Right ventricle myocardium superior (tissue), 1 donor: ENCODE measurements at regions not wholly inside any gene's neighbourhood (a gene's known extent, or its start where the extent isn't known, plus 50 kb on each side); places are given as distances from the start of the nearest gene placed in this dataset.
"Not testable (repeated sequence)": the region's sequence is repeated elsewhere in the genome, so short reads cannot be mapped to it uniquely, and the experiment has no call there.

Experiments
- ATAC-seq: fragments of 200-7000 bp; cut with Tn5 transposase; one replicate; pipeline ENCODE4 v1.9.1; 2020; ENCODE audit warnings: mild to moderate bottlenecking; ENCODE audit not compliant: poor library complexity
- DNase-seq: peaks from one replicate; pipeline ENCODE4 v3.0.0-alpha.2; 2020
- intact Hi-C: fragments of 100-400 bp; cut with DNase I; formaldehyde crosslinking; loops from one replicate; pipeline ENCODE4 v1.11.2; 2022
- donor health status: DM: no; HTN: yes; CAD: no; lungs with severe emphysema.

DNA sequence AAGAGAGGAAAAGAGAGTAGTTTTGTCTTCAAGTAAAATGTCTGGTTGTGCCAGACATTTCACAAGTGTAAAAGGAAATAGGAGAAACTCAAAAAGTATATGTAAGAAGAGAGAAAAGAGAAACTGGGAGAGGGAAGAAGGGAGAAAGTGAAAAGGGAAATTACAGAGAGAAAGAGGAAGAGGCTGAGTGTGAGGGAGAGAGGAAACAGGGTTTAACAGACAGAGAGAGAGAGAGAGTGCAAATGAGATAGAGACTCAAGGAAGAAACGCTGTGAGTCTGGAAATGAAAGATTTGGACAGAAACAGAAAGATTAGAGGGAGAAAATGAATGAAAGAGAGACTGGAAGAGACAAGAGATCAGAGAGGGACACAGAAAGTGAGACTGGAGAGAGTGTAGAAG is 806.2 kb downstream of the PLA2G4A start:
- intact Hi-C loops = no loop called here
- ATAC-seq (no peak), DNase-seq (no peak)

- intact Hi-C loops = no loop called here
- ATAC-seq (no peak), DNase-seq (no peak)
Observed at GRCh38 chr1:187638733-187639434, 810.1 kb downstream of the PLA2G4A start.

GRCh38 chr1:187641015-187641414 is 812.3 kb downstream of the PLA2G4A start:
- intact Hi-C loops = no loop called here
- ATAC-seq = no peak
- DNase-seq = no peak

DNA sequence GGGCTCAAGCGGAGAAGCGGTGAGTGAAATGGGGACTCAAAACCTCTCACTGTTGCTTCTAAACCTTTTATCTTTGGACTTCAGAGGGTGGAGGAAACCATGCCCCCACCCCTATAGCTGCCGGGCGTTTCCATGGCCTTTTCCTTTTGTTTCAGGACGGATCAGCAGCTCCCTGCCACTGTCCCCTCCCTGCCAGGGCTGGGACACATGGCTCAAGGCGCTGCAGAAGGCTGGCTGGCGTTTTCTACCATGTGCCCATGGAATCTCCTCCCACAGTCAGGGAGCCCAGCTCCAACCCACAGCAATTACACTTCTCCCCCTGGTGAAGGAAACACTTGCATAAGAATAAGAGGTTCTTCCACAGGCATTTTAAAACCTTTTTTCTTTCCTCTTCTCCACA is 812.7 kb downstream of the PLA2G4A start:
- DNase-seq (no peak), ATAC-seq (no peak)
- intact Hi-C loops = no loop called here

DNA sequence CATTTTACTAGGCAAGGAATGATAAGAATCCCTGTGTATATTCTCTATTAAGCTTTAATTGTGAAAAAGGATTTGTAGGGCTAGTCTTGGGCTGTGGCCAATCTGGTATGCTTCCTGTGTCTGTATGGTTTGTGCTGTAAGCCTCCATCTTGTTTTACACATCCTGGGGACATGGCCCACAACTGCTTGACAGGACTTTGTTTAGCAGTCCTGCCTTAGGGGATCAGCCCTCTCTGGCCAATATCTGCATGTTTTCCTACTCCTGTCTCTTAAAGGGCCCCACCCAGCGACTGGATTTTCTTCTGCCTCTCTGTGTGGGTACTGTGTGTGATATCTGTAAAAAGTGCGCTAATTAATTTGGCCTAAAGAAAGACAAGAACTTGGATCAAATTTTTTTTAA is 813.2 kb downstream of the PLA2G4A start:
- intact Hi-C loops = no loop called here
- ATAC-seq (no peak), DNase-seq (no peak)

DNA sequence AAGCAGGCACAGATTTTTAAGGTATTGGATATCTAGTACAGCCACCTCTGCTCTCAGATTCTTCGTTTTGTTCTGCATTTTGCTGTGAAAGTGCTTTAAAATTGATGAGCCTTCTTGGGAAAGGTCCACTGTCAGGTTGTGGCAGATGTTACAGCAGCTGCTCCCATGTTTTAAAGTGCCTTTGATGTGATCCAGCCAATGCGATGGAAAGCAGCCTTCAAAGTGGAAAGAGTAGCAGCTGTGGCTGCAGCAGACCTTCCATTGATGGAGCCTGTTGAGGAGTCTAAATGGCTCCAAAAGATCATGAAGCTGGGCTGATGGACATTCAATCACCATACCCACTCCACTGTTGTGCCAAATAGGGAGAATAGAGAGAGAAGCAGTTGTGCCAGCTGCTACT is 816.9 kb downstream of the PLA2G4A start:
- intact Hi-C loops = no loop called here
- DNase-seq (no peak), ATAC-seq (no peak)

DNA sequence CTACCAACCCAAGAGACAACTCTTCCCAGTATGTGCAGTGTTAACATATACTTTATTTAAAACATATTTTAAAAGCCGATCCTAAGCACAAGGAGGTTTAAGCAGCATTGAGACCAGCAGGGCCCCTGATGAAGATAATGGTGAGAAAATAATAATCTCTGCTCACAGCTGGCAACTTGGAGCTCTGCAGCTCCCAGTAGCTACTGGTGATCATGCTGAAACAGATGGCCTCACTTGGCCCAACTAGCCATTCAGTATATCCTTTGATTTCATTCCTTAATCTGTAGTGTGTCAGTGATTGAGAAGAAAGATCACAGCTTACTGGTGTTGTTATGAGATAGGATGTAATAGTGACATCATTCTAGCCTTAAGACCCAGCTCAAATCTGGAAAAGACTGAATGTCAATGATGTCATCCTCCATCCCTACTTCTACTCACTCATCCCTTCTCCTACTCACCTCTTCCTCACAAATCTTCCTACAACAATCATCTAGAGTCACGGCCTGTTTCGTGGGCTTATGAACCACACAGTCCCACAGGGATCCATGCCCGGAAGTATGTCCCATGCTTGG is 817.9 kb downstream of the PLA2G4A start:
- DNase-seq (no peak), ATAC-seq (no peak)
- intact Hi-C loops = no loop called here

- no peak for ATAC-seq
- DNase-seq = no peak
Observed at GRCh38 chr1:187648091-187648490, 819.3 kb downstream of the PLA2G4A start.

DNA sequence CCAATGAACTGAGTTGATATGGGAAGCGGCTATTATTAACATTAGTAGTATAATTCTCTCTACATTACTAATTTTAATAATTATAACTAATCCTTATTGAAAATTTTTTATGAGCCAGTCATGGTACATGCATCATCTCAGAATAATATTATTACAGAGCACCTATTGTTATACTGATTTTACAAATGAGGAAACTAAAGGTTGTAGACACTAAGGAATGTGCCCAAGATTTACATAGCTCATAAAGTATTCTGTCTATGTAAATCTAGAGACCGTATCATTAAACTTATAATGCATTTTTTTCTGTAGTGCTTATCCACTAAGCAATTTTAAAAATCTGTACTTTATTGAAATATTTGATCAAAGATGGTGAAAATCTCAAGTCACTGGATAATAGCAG is 825.9 kb downstream of the PLA2G4A start:
- intact Hi-C loops = no loop called here
- no peak for ATAC-seq
- DNase-seq = no peak

More at GRCh38 chr1:187648091-187648490, 819.3 kb downstream of the PLA2G4A start:
- intact Hi-C loops = no loop called here

GRCh38 chr1:187655104-187655503 is 826.4 kb downstream of the PLA2G4A start:
- ATAC-seq (no peak), DNase-seq (no peak)
- intact Hi-C loops = no loop called here

- ATAC-seq (no peak), DNase-seq (no peak)
- intact Hi-C loops = no loop called here
Observed at GRCh38 chr1:187665483-187665882, 836.7 kb downstream of the PLA2G4A start.

DNA sequence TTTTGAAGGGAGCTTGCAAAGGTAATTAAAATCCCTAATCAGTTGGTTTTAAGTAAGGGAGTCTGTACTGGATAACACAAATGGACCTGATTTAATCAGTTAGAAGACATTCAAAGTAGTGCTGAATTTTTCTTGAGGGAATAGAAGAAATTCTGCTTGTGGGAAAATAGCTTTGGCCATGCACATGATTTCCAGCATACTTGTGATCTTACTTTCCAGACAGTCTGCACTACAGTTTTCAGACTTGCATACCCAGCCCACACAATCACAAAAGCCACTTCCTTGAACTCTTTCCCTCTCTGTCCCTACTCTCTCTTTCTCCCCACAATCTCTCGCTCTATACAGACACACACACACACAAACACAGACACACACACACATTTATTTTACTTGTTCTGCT is 852.1 kb downstream of the PLA2G4A start:
- intact Hi-C loops = no loop called here
- no peak for DNase-seq
- no peak for ATAC-seq

DNA sequence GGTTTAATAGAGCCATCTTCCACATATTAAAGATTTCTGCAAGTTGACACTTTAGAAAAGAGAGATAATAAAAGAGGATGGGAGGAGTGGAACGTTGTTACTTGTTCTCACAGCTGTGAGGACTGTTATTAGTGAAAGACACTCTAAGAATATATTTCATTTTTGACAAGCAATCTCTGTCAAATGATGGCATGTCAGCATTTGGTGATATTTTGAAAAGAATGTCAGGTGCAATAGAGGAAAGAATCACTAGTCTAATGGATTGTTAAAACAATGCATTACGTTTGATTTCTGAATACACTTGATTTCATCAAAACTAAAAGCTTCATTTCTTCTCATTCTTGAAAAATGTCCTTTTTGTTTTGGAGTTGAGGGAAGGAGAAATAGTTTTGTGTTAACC is 853.4 kb downstream of the PLA2G4A start:
- ATAC-seq = no peak
- intact Hi-C loops = no loop called here
- DNase-seq = no peak

DNA sequence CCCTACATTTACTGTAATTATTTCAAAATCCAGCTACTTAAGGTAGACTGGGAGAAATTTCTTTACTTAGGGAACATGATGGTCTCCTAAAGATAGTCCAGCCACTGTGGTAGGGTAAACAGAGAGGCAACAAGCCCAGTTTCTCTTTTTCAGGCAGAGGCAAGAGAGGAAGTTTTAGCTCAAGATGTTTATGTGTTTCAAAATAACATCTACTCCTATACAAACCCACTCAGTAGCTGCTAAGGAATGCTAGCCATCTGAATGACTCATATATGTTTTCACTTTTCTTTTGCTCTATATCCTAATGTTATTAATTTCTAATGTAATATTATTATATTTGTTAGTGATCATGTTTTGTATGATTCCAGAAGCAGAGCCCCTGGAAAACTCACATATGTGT is 856.6 kb downstream of the PLA2G4A start:
- no peak for ATAC-seq
- no peak for DNase-seq
- intact Hi-C loops = no loop called here

DNA sequence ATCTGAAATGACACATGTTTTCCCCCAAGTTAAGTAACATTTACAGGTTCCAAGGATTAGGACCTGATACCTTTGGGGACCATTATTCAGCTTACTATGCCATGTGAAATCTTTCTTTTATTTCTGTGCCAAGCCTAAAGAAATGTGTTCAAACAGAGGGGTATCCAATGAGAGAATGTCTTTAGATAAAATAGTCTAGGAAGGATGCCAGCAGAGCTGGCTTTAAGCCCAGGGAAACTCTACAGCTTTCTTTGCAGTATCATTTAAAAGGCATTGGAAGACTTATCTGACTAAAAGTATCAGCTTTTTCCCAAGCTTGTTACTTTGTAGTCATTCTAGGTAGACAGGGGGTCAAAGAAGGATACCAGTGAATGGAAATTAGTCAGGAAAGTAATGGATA is 860.4 kb downstream of the PLA2G4A start:
- DNase-seq (no peak), ATAC-seq (no peak)
- intact Hi-C loops = no loop called here

DNA sequence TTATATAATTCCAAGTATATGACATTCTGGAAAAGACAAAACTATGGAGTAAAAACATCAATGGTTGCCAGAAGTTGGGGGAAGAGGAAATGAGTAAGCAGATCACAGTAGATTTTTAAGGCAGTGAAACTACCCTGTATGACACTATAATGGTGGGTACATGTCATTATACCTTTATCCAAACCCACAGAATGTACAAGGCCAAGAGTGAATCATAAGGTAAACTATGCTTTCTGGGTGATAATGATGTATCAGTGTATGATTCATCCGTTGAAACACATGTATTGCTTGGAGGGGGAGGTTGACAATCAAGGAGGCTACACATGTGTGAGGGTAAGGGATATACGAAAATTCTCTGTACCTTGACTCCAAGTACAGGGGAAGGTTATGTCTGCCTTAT is 862.7 kb downstream of the PLA2G4A start:
- intact Hi-C loops = no loop called here
- ATAC-seq = no peak
- DNase-seq = no peak

- no peak for ATAC-seq
- DNase-seq = no peak
- intact Hi-C loops = no loop called here
Observed at GRCh38 chr1:187692799-187693198, 864.0 kb downstream of the PLA2G4A start.

DNA sequence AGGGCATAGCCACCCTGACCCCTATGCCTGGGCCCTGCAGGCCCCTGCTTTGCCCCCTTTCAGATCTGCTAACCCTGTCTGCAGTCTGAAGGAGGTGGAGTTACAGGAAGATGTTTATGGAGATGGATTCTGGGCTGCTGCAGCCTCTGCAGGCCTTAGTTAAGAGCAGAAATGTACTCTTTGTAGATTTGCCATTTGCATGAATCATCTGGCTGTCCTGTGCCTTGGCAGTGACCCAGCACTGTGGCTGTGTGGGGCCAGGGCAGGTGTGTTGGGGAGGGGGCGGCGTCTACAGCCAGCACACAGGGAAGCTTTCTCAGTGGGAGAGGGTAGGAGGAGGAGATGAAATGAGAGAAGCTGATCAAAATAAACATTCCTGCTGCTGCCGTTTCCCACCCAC is 867.3 kb downstream of the PLA2G4A start:
- DNase-seq (no peak), ATAC-seq (no peak)

GRCh38 chr1:187703138-187704130 is 874.7 kb downstream of the PLA2G4A start:
- intact Hi-C loops, ATAC-seq, DNase-seq: not testable (repeated sequence)

More for the DNA sequence above, 867.3 kb downstream of the PLA2G4A start:
- intact Hi-C loops = no loop called here

GRCh38 chr1:187714470-187714869 is 885.7 kb downstream of the PLA2G4A start:
- DNase-seq (no peak), ATAC-seq (no peak)
- intact Hi-C loops = no loop called here
